T47D (cell line): ENCODE measurements at regions not wholly inside any gene's neighbourhood (a gene's known extent, or its start where the extent isn't known, plus 50 kb on each side); places are given as distances from the start of the nearest gene placed in this dataset.

Experiments
- DNase-seq, 2 experiments: peaks; one replicate each; pipeline versions ENCODE4 v3.0.0 to v3.0.0-alpha.2; 2011 to 2012; ENCODE audit warnings: low read depth in 1 of 2, low spot score in 1 of 2
- JUND ChIP-seq: IDR thresholded peaks from 2 replicates; pipeline ENCODE4 v1.6.1; 2012; ENCODE audit warnings: low read depth
- in situ Hi-C: cut with HindIII; loops from 2 replicates; pipeline ENCODE4 v1.10.0; 2016; ENCODE audit warnings: low sequenced_read_pairs, low pct_unique_long_range_greater_than_20kb

- in situ Hi-C loops, result no loop called here
- DNase-seq, result no peak
- no peak for TF ChIP-seq JUND
These were observed 99.0 kb upstream of the RUNX3 start for GRCh38 chr1:25028907-25029599.

GRCh38 chr1:25028587-25028906, 98.5 kb upstream of the RUNX3 start:
- in situ Hi-C loops, result no loop called here
- no peak for DNase-seq
- no peak for TF ChIP-seq JUND

GRCh38 chr1:25027822-25028586, 97.9 kb upstream of the RUNX3 start:
- in situ Hi-C loops, result no loop called here
- TF ChIP-seq JUND, result no peak

GRCh38 chr1:25026730-25027450, 96.8 kb upstream of the RUNX3 start:
- TF ChIP-seq JUND, result no peak
- in situ Hi-C loops, result no loop called here
- DNase-seq, result no peak

More at GRCh38 chr1:25027822-25028586, 97.9 kb upstream of the RUNX3 start:
- no peak for DNase-seq

GRCh38 chr1:25026304-25026703, 96.2 kb upstream of the RUNX3 start:
- DNase-seq, result no peak
- in situ Hi-C loops, result no loop called here
- TF ChIP-seq JUND, result no peak

- DNase-seq, result no peak
- no peak for TF ChIP-seq JUND
- in situ Hi-C loops, result no loop called here
These were observed 94.7 kb upstream of the RUNX3 start for GRCh38 chr1:25024615-25025350.

GRCh38 chr1:25023826-25024225, 93.8 kb upstream of the RUNX3 start:
- in situ Hi-C loops, result no loop called here
- DNase-seq, result no peak
- no peak for TF ChIP-seq JUND

- in situ Hi-C loops, result no loop called here
- no peak for TF ChIP-seq JUND
- DNase-seq, result no peak
These were observed 93.1 kb upstream of the RUNX3 start for GRCh38 chr1:25023190-25023578.

GRCh38 chr1:25022361-25023189, 92.5 kb upstream of the RUNX3 start:
- DNase-seq, result no peak

GRCh38 chr1:25021591-25022215, 91.6 kb upstream of the RUNX3 start:
- DNase-seq, result no peak
- in situ Hi-C loops, result no loop called here

More at GRCh38 chr1:25022361-25023189, 92.5 kb upstream of the RUNX3 start:
- in situ Hi-C loops, result no loop called here
- TF ChIP-seq JUND, result no peak

GRCh38 chr1:25020851-25021590, 90.9 kb upstream of the RUNX3 start:
- TF ChIP-seq JUND, result no peak
- in situ Hi-C loops, result no loop called here

More at GRCh38 chr1:25021591-25022215, 91.6 kb upstream of the RUNX3 start:
- no peak for TF ChIP-seq JUND

More at GRCh38 chr1:25020851-25021590, 90.9 kb upstream of the RUNX3 start:
- DNase-seq, result no peak
